ENCODE measurements at regions not wholly inside any gene's neighbourhood (a gene's known extent, or its start where the extent isn't known, plus 50 kb on each side); places are given as distances from the start of the nearest gene placed in this dataset.

DNA sequence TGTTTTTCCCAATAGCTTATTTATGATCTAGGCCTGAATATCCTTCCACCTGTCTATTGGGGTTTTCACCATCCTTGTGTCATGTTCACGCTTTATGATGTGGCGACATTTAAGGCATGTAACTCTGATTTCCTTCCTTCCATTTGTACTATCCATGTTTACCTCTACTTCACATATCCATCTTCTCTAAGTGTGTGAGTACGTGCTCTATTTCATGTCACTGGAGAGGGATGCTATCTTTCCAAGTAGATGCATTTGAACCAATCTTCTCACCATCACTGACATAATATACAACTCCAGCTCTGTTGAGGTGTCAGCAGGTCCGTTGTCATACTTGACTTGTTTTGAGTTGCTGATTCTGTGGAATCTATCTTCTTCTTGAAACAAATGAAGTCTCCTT, 283.2 kb downstream of the PTBP2 start:
- POLR2A ChIA-PET = no interaction called here
- CTCF ChIA-PET = no interaction called here
- TF ChIP-seq ZNF791 (tag by site-specific recombination; IDR thresholded peaks at IDR 0.05) (no peak), ZNF530 (tag by site-specific recombination; IDR thresholded peaks at IDR 0.05; ENCODE audit: low read depth) (no peak), MEIS1 (CRISPR knock-in tag; IDR thresholded peaks at IDR 0.05; ENCODE audit: borderline replicate concordance) (no peak), ZNF561 (tag by site-specific recombination; IDR thresholded peaks at IDR 0.05; ENCODE audit: borderline replicate concordance) (no peak), ZNF639 (tag by site-specific recombination; IDR thresholded peaks at IDR 0.05) (no peak), GLI4 (tag by site-specific recombination; IDR thresholded peaks at IDR 0.05) (no peak)
- TF ChIP-seq, protein P1, sequence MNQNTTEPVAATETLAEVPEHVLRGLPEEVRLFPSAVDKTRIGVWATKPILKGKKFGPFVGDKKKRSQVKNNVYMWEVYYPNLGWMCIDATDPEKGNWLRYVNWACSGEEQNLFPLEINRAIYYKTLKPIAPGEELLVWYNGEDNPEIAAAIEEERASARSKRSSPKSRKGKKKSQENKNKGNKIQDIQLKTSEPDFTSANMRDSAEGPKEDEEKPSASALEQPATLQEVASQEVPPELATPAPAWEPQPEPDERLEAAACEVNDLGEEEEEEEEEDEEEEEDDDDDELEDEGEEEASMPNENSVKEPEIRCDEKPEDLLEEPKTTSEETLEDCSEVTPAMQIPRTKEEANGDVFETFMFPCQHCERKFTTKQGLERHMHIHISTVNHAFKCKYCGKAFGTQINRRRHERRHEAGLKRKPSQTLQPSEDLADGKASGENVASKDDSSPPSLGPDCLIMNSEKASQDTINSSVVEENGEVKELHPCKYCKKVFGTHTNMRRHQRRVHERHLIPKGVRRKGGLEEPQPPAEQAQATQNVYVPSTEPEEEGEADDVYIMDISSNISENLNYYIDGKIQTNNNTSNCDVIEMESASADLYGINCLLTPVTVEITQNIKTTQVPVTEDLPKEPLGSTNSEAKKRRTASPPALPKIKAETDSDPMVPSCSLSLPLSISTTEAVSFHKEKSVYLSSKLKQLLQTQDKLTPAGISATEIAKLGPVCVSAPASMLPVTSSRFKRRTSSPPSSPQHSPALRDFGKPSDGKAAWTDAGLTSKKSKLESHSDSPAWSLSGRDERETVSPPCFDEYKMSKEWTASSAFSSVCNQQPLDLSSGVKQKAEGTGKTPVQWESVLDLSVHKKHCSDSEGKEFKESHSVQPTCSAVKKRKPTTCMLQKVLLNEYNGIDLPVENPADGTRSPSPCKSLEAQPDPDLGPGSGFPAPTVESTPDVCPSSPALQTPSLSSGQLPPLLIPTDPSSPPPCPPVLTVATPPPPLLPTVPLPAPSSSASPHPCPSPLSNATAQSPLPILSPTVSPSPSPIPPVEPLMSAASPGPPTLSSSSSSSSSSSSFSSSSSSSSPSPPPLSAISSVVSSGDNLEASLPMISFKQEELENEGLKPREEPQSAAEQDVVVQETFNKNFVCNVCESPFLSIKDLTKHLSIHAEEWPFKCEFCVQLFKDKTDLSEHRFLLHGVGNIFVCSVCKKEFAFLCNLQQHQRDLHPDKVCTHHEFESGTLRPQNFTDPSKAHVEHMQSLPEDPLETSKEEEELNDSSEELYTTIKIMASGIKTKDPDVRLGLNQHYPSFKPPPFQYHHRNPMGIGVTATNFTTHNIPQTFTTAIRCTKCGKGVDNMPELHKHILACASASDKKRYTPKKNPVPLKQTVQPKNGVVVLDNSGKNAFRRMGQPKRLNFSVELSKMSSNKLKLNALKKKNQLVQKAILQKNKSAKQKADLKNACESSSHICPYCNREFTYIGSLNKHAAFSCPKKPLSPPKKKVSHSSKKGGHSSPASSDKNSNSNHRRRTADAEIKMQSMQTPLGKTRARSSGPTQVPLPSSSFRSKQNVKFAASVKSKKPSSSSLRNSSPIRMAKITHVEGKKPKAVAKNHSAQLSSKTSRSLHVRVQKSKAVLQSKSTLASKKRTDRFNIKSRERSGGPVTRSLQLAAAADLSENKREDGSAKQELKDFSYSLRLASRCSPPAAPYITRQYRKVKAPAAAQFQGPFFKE (tag by site-specific recombination; IDR thresholded peaks at IDR 0.05; ENCODE audit: borderline replicate concordance) = no peak
- no peak overlapping the region for H3K4me3 ChIP-seq (ENCODE audit: low read depth, low read length)
- no peaks in the 10 kb centered on the region for H3K36me3 ChIP-seq (ENCODE audit: control insufficient read depth in 2 of 2, insufficient read depth in 1 of 2, low read length in 2 of 2)
- no peak overlapping the region for H3K27ac ChIP-seq (ENCODE audit: extremely low read depth, low read depth, low read length)
- no peaks in the 10 kb centered on the region for H3K9me3 ChIP-seq (ENCODE audit: control insufficient read depth, insufficient read depth, low read depth, low read length)
- no peaks in the 10 kb centered on the region for H3K4me1 ChIP-seq (ENCODE audit: control insufficient read depth, insufficient read depth, low read length)

GRCh38 chr1:97006044-97006661, 284.6 kb downstream of the PTBP2 start:
- CTCF ChIA-PET = no interaction called here

GRCh38 chr1:97007840-97008604, 286.4 kb downstream of the PTBP2 start:
- ChIA-PET CTCF (no interaction called here), POLR2A (no interaction called here)
- no peak overlapping the region for H3K27ac ChIP-seq (ENCODE audit: extremely low read depth, low read depth, low read length)
- TF ChIP-seq ZNF37A (tag by site-specific recombination; IDR thresholded peaks at IDR 0.05) (no peak), ZNF623 (tag by site-specific recombination; IDR thresholded peaks at IDR 0.05) (no peak), ZNF280D (tag by site-specific recombination; IDR thresholded peaks at IDR 0.05) (no peak), BCL11B (tag by site-specific recombination; IDR thresholded peaks at IDR 0.05; ENCODE audit: low read depth) (no peak), ZNF416 (tag by site-specific recombination; IDR thresholded peaks at IDR 0.05) (no peak), ZNF19 (tag by site-specific recombination; IDR thresholded peaks at IDR 0.05; ENCODE audit: low read depth) (no peak), ZNF302 (tag by site-specific recombination; IDR thresholded peaks at IDR 0.05; ENCODE audit: low read depth) (no peak)
- TF ChIP-seq, protein P2, sequence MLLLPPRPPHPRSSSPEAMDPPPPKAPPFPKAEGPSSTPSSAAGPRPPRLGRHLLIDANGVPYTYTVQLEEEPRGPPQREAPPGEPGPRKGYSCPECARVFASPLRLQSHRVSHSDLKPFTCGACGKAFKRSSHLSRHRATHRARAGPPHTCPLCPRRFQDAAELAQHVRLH (tag by site-specific recombination; IDR thresholded peaks at IDR 0.05) = no peak

More at GRCh38 chr1:97006044-97006661, 284.6 kb downstream of the PTBP2 start:
- Histone ChIP-seq H3K36me3 (ENCODE audit: control insufficient read depth in 2 of 2, insufficient read depth in 1 of 2, low read length in 2 of 2) (no peaks in the 10 kb centered on the region), H3K27ac (ENCODE audit: extremely low read depth, low read depth, low read length) (no peak overlapping the region), H3K4me3 (ENCODE audit: low read depth, low read length) (no peak overlapping the region), H3K4me1 (ENCODE audit: control insufficient read depth, insufficient read depth, low read length) (no peaks in the 10 kb centered on the region), H3K9me3 (ENCODE audit: control insufficient read depth, insufficient read depth, low read depth, low read length) (no peaks in the 10 kb centered on the region)
- no peak for TF ChIP-seq ZNF585B (tag by site-specific recombination; IDR thresholded peaks at IDR 0.05)
- TF ChIP-seq, protein P3, sequence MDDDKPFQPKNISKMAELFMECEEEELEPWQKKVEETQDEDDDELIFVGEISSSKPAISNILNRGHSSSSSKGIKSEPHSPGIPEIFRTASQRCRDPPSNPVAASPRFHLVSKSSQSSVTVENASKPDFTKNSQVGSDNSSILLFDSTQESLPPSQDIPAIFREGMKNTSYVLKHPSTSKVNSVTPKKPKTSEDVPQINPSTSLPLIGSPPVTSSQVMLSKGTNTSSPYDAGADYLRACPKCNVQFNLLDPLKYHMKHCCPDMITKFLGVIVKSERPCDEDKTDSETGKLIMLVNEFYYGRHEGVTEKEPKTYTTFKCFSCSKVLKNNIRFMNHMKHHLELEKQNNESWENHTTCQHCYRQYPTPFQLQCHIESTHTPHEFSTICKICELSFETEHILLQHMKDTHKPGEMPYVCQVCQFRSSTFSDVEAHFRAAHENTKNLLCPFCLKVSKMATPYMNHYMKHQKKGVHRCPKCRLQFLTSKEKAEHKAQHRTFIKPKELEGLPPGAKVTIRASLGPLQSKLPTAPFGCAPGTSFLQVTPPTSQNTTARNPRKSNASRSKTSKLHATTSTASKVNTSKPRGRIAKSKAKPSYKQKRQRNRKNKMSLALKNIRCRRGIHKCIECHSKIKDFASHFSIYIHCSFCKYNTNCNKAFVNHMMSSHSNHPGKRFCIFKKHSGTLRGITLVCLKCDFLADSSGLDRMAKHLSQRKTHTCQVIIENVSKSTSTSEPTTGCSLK (tag by site-specific recombination; IDR thresholded peaks at IDR 0.05) = no peak
- POLR2A ChIA-PET = no interaction called here

More at GRCh38 chr1:97007840-97008604, 286.4 kb downstream of the PTBP2 start:
- H3K9me3 ChIP-seq (ENCODE audit: control insufficient read depth, insufficient read depth, low read depth, low read length) = no peaks in the 10 kb centered on the region
- no peaks in the 10 kb centered on the region for H3K4me1 ChIP-seq (ENCODE audit: control insufficient read depth, insufficient read depth, low read length)
- H3K4me3 ChIP-seq (ENCODE audit: low read depth, low read length) = no peak overlapping the region
- no peaks in the 10 kb centered on the region for H3K36me3 ChIP-seq (ENCODE audit: control insufficient read depth in 2 of 2, insufficient read depth in 1 of 2, low read length in 2 of 2)

Data from HEK293 (cell line).